ENCODE measurements at regions not wholly inside any gene's neighbourhood (a gene's known extent, or its start where the extent isn't known, plus 50 kb on each side); places are given as distances from the start of the nearest gene placed in this dataset.

- Mint-ChIP-seq H3K27ac (no peak overlapping the region), H3K27me3 (ENCODE audit: low read depth) (no peaks in the 10 kb centered on the region), H3K4me3 (no peak overlapping the region), H3K4me1 (no peaks in the 10 kb centered on the region), H3K9me3 (no peaks in the 10 kb centered on the region), H3K36me3 (ENCODE audit: insufficient read depth in 1 of 3, low read depth in 3 of 3) (no peaks in the 10 kb centered on the region)
- H2BK5ac ChIP-seq (ENCODE audit: insufficient read length, low read length) = no peak overlapping the region
- H4K91ac ChIP-seq (ENCODE audit: insufficient read length, low read depth, low read length) = no peak overlapping the region
- no peak overlapping the region for H3T11ph ChIP-seq (ENCODE audit: low read length)
- H3K4me2 ChIP-seq (ENCODE audit: insufficient read depth, insufficient read length, low read length) = no peak overlapping the region
- H2BK12ac ChIP-seq (ENCODE audit: insufficient read length, low read depth, low read length) = no peak overlapping the region
- H2BK15ac ChIP-seq (ENCODE audit: low read depth, low read length) = no peak overlapping the region
- no peak overlapping the region for H3K4ac ChIP-seq (ENCODE audit: low read depth, low read length)
- H3K18ac ChIP-seq (ENCODE audit: insufficient read length, low read depth, low read length) = no peak overlapping the region
- WGBS (ENCODE audit: extremely low coverage, insufficient read length, low lambda C conversion rate) = no CpG with 5 or more reads among the region's 1 CpG
- H3K79me2 ChIP-seq (ENCODE audit: insufficient read depth, low read length) = no peaks in the 10 kb centered on the region
- no peak overlapping the region for H2AFZ ChIP-seq (ENCODE audit: low read length)
- H3K9ac ChIP-seq (ENCODE audit: extremely low read depth, insufficient read length, low read length) = no peak overlapping the region
- no peak overlapping the region for H4K5ac ChIP-seq (ENCODE audit: insufficient read length, low read depth, low read length)
- H3K23ac ChIP-seq (ENCODE audit: insufficient read length, low read depth, low read length) = no peak overlapping the region
- H3K27ac ChIP-seq (ENCODE audit: insufficient read length, low read depth, low read length) = no peak overlapping the region
- no peaks in the 10 kb centered on the region for H3K23me2 ChIP-seq (ENCODE audit: insufficient read length, low read depth, low read length, poor library complexity, severe bottlenecking)
- H2BK120ac ChIP-seq (ENCODE audit: low read depth, low read length, poor library complexity, severe bottlenecking) = no peak overlapping the region
- no peaks in the 10 kb centered on the region; the same call in 1 of the 2 replicates for H3K4me1 ChIP-seq (ENCODE audit: insufficient read depth, low read length)
- no peaks in the 10 kb centered on the region for H3K27me3 ChIP-seq (ENCODE audit: insufficient read depth, low read length)
- no peak overlapping the region for H2BK20ac ChIP-seq (ENCODE audit: low read depth, low read length, poor library complexity, severe bottlenecking)
- no peak overlapping the region for H3K14ac ChIP-seq (ENCODE audit: insufficient read depth, low read length)
- DNase-seq = no peak
- no peak overlapping the region for H3K56ac ChIP-seq (ENCODE audit: insufficient read length, low read depth, low read length)
- TF ChIP-seq CTCF (conservative IDR thresholded peaks at IDR 0.05) = no peak
- no peaks in the 10 kb centered on the region for H4K20me1 ChIP-seq (ENCODE audit: control insufficient read depth, insufficient read depth, insufficient read length)
- no peak overlapping the region for H2AK5ac ChIP-seq (ENCODE audit: insufficient read length, low read length)
- H3K79me1 ChIP-seq (ENCODE audit: insufficient read depth, low read depth, low read length, poor library complexity, severe bottlenecking) = no peaks in the 10 kb centered on the region
- H4K8ac ChIP-seq (replicated peaks; ENCODE audit: insufficient read length, low read depth, low read length) = no peak overlapping the region
- H3K9me3 ChIP-seq (ENCODE audit: control insufficient read depth, low read depth, low read length) = no peaks in the 10 kb centered on the region
These were observed 574.1 kb downstream of the LMO7 start for GRCh38 chr13:76210262-76210661.
